K562 (cell line): ENCODE measurements at regions not wholly inside any gene's neighbourhood (a gene's known extent, or its start where the extent isn't known, plus 50 kb on each side); places are given as distances from the start of the nearest gene placed in this dataset.

Experiments
- ATAC-seq: fragments of 200-7000 bp; cut with Tn5 transposase; 3 replicates; pipeline ENCODE4 v1.9.1; 2020; ENCODE audit warnings: moderate library complexity
- BruUV-seq: library from RNA; stranded (reverse); fragments of 400-500 nt; replicated peaks from 2 replicates; lab custom pipeline; 2021; lab: Mats Ljungman, UMichigan
- CTCF ChIA-PET: fragments of 300-600 bp; formaldehyde crosslinking; extraction: SDS; loops from one replicate; lab custom pipeline; 2021; ENCODE audit warnings: low intra/inter-chr PET ratio; lab: Yijun Ruan, JAX
- POLR2A ChIA-PET: fragments of 300-600, 350-650 bp; sonication (Branson Sonifier 250); formaldehyde crosslinking; extraction: SDS; loops from one replicate; lab custom pipeline; 2021; ENCODE audit warnings: antibody characterized with exemption, inconsistent platforms; lab: Yijun Ruan, JAX
- DNase-seq, 4 experiments: peaks; one replicate each; pipeline versions ENCODE4 v3.0.0 to v3.0.0-alpha.2; 2011 to 2018; ENCODE audit warnings: low spot score in 3 of 4, mixed read lengths in 3 of 4; ENCODE audit errors: extremely low read depth in 1 of 4
- FAIRE-seq: peaks from 2 replicates; lab custom pipeline; 2011; peaks lifted over from hg19 to GRCh38; lab: Jason Lieb, UNC
- H2AFZ ChIP-seq: 2 replicates; pipeline ENCODE4 v1.6.0; 2011; ENCODE audit warnings: low read depth, low read length, control low read depth, inconsistent platforms
- H3K27ac ChIP-seq: fragments of 200-600 bp; 3 replicates; pipeline ENCODE4 v1.8.0; 2011; ENCODE audit warnings: low read depth, mild to moderate bottlenecking, control low read depth, inconsistent platforms, low read length, moderate library complexity, mixed read lengths; ENCODE audit errors: extremely low read depth
- H3K27me3 ChIP-seq, 2 experiments: fragments of 300-600 bp in 1 of 2; 2 replicates in 1 of 2; 3 replicates in 1 of 2; pipeline versions ENCODE4 v1.6.0 to v1.8.0; 2011; ENCODE audit warnings: inconsistent platforms in 2 of 2, low read length in 2 of 2, mild to moderate bottlenecking in 1 of 2, mixed read lengths in 1 of 2, moderate library complexity in 1 of 2; ENCODE audit not compliant: control insufficient read depth in 2 of 2, insufficient read depth in 2 of 2
- H3K36me3 ChIP-seq: fragments of 300-600 bp; 3 replicates; pipeline ENCODE4 v1.8.0; 2011; ENCODE audit warnings: mild to moderate bottlenecking, low read length, inconsistent platforms; ENCODE audit not compliant: control insufficient read depth, insufficient read depth
- H3K4me1 ChIP-seq, 2 experiments: fragments of 200-600 bp in 1 of 2; replicated peaks in 1 of 2; 2 replicates in 1 of 2; 3 replicates in 1 of 2; pipeline versions ENCODE4 v1.5.1 to v1.8.0; 2011; ENCODE audit warnings: inconsistent platforms in 2 of 2, low read length in 2 of 2, mild to moderate bottlenecking in 1 of 2, mixed read lengths in 1 of 2, moderate library complexity in 1 of 2; ENCODE audit not compliant: control insufficient read depth in 2 of 2, insufficient read depth in 2 of 2
- H3K4me2 ChIP-seq: 2 replicates; pipeline ENCODE4 v1.6.1; 2011; ENCODE audit warnings: low read length, control low read depth, inconsistent platforms, mixed read lengths; ENCODE audit not compliant: insufficient read depth
- H3K4me3 ChIP-seq: fragments of 200-600 bp; sonication (generic), shearing (Covaris generic); 2 replicates; pipeline ENCODE4 v1.5.1; 2016; ENCODE audit warnings: control low read depth, inconsistent platforms
- H3K79me2 ChIP-seq: fragments of 200-600 bp; 3 replicates; pipeline ENCODE4 v1.8.0; 2011; ENCODE audit warnings: low read length, inconsistent platforms; ENCODE audit not compliant: control insufficient read depth, insufficient read depth
- H3K9ac ChIP-seq, 2 experiments: 2 replicates each; pipeline versions ENCODE4 v1.6.0 to v1.6.1; 2011; ENCODE audit warnings: low read depth in 2 of 2, low read length in 2 of 2, control low read depth in 1 of 2, inconsistent platforms in 1 of 2, mild to moderate bottlenecking in 1 of 2, mixed read lengths in 1 of 2; ENCODE audit not compliant: insufficient read depth in 1 of 2
- H3K9me1 ChIP-seq: one replicate; pipeline ENCODE4 v1.6.0; 2011; ENCODE audit warnings: inconsistent platforms, mild to moderate bottlenecking, low read length, moderate library complexity; ENCODE audit not compliant: control insufficient read depth, insufficient read depth
- H3K9me3 ChIP-seq: replicated peaks from 2 replicates; pipeline ENCODE4 v1.5.1; 2011; ENCODE audit warnings: low read depth, low read length, inconsistent platforms; ENCODE audit not compliant: control insufficient read depth, insufficient read depth
- H4K20me1 ChIP-seq: replicated peaks from 2 replicates; pipeline ENCODE4 v1.6.1; 2011; ENCODE audit warnings: low read length, inconsistent platforms, mixed read lengths; ENCODE audit not compliant: control insufficient read depth, insufficient read depth
- BRD4 ChIP-seq: fragments of 200-600 bp; sonication (generic); IDR thresholded peaks from 2 replicates; pipeline ENCODE4 v1.6.1; 2017; ENCODE audit warnings: inconsistent platforms
- DIDO1 ChIP-seq: fragments of 450-650 bp; IDR thresholded peaks from 2 replicates; pipeline ENCODE4 v1.6.1; 2016; ENCODE audit warnings: low read depth, missing biosample characterization, missing genetic modification characterization
- GATAD2B ChIP-seq: fragments of 450-650 bp; IDR thresholded peaks from 2 replicates; pipeline ENCODE4 v1.6.1; 2017; ENCODE audit warnings: mild to moderate bottlenecking, borderline replicate concordance
- GTF2A2 ChIP-seq: IDR thresholded peaks from 2 replicates; pipeline ENCODE4 v1.6.1; 2016; ENCODE audit warnings: mild to moderate bottlenecking, missing genetic modification characterization, missing compliant biosample characterization
- HNRNPLL ChIP-seq: fragments of 200-400 bp; formaldehyde crosslinking; IDR thresholded peaks from 2 replicates; pipeline ENCODE4 v1.6.1; 2017; ENCODE audit warnings: low read length, low read depth, mild to moderate bottlenecking; ENCODE audit not compliant: poor library complexity, severe bottlenecking
- HSF4 ChIP-seq: fragments of 250-450 bp; sonication (Bioruptor Pico); IDR thresholded peaks from 2 replicates; pipeline ENCODE4 v2.1.2; 2022; ENCODE audit warnings: mild to moderate bottlenecking, moderate library complexity, borderline replicate concordance
- MTA3 ChIP-seq: fragments of 450-650 bp; formaldehyde crosslinking; IDR thresholded peaks from 2 replicates; pipeline ENCODE4 v1.6.1; 2017; ENCODE audit warnings: mild to moderate bottlenecking, borderline replicate concordance
- NR2F6 ChIP-seq: fragments of 450-650 bp; formaldehyde crosslinking; IDR thresholded peaks from 2 replicates; pipeline ENCODE4 v1.4.0; 2020; ENCODE audit warnings: mild to moderate bottlenecking
- PHTF2 ChIP-seq: fragments of 250-450 bp; sonication (Bioruptor Pico); IDR thresholded peaks from 2 replicates; pipeline ENCODE4 v1.5.0; 2021; ENCODE audit warnings: mild to moderate bottlenecking
- SMAD1 ChIP-seq: fragments of 150-350 bp; IDR thresholded peaks from 2 replicates; pipeline ENCODE4 v1.6.1; 2014; ENCODE audit warnings: low read length, low read depth; ENCODE audit not compliant: partially characterized antibody
- SREBF2 ChIP-seq: sonication (generic); formaldehyde crosslinking; IDR thresholded peaks from 2 replicates; pipeline ENCODE4 v1.4.0; 2020; ENCODE audit warnings: mild to moderate bottlenecking, missing genetic modification reagents
- SUPT5H ChIP-seq: fragments of 450-650 bp; IDR thresholded peaks from 2 replicates; pipeline ENCODE4 v1.6.1; 2016
- TFAM ChIP-seq: fragments of 250-450 bp; sonication (Bioruptor Pico); conservative IDR thresholded peaks from 2 replicates; pipeline ENCODE4 v1.5.0; 2021; ENCODE audit warnings: mild to moderate bottlenecking, moderate library complexity
- ZNF12 ChIP-seq: sonication (generic); formaldehyde crosslinking; IDR thresholded peaks from 2 replicates; pipeline ENCODE4 v1.4.0; 2020; ENCODE audit warnings: mild to moderate bottlenecking, missing genetic modification reagents
- ZNF23 ChIP-seq: fragments of 250-450 bp; sonication (Bioruptor Pico); IDR thresholded peaks from 2 replicates; pipeline ENCODE4 v1.4.0; 2020; ENCODE audit warnings: mild to moderate bottlenecking
- ZNF766 ChIP-seq: fragments of 200-800 bp; sonication (Bioruptor generic); conservative IDR thresholded peaks from 2 replicates; pipeline ENCODE4 v1.6.1; 2016; ENCODE audit warnings: missing genetic modification characterization, missing compliant biosample characterization
- ZSCAN29 ChIP-seq: fragments of 450-650 bp; IDR thresholded peaks from 2 replicates; pipeline ENCODE4 v1.6.1; 2017
- WGBS: fragments of 100-300 bp; shearing (Covaris generic); methylation state at CpG from one replicate; pipeline ENCODE4 v1.1.6; 2016; ENCODE audit warnings: low coverage, mixed read lengths; ENCODE audit not compliant: insufficient coverage; ENCODE audit errors: missing lambda C conversion rate; 5-methylcytosine and 5-hydroxymethylcytosine counted together
- in situ Hi-C: fragments of 300-500 bp; cut with MboI; formaldehyde crosslinking; loops from 4 replicates; pipeline ENCODE4 v1.15.0; 2018; ENCODE audit warnings: inconsistent platforms, mixed read lengths
- intact Hi-C: fragments of 100-400 bp; cut with micrococcal nuclease; formaldehyde crosslinking; loops from 2 replicates; pipeline ENCODE4 v1.14.2; 2022
- TF ChIP-seq, protein P1 (sequence below): fragments of 450-650 bp; IDR thresholded peaks from 2 replicates; pipeline ENCODE4 v1.6.1; 2016; ENCODE audit warnings: missing biosample characterization, missing genetic modification characterization

DNA sequence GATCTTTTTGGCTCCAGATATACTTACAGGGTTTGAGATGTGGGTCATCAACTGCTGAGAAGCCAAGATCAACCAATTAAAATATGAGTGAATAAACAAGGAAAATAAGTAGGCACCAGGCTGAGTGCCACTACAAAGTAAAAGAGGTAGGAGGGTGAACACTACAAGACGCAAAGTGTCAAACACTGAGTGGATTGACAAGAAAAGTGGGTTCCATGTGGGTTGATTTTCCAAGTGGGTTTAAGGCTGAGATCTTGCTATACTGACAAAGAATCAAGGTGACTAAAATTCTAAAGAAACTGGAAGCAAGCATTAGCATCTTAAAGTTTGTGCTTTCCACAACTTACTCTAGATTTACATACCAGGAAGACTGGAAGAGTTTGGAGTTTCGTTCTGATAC lies 160.4 kb upstream of the SPACA1 start:
- H3K4me2 ChIP-seq: no peak overlapping the region
- FAIRE-seq (no peak), DNase-seq (no peak), ATAC-seq (no peak)
- no peaks in the 10 kb centered on the region for H3K36me3 ChIP-seq
- no peaks in the 10 kb centered on the region for H3K4me1 ChIP-seq
- no peak overlapping the region for H2AFZ ChIP-seq
- H3K9me3 ChIP-seq: no peaks in the 10 kb centered on the region; the same call in 1 of the 2 replicates
- BruUV-seq: no TSS peak
- WGBS: 0% methylated on average over 2 of the region's 2 CpGs
- intact Hi-C loops (no loop called here), in situ Hi-C loops (no loop called here)
- no peak overlapping the region for H3K4me3 ChIP-seq
- H3K79me2 ChIP-seq: no peaks in the 10 kb centered on the region
- CTCF ChIA-PET: no interaction called here
- TF ChIP-seq DIDO1 (tag) (no peak), BRD4 (no peak)
- peaks cover 0 to 3% of the 10 kb centered on the region in 2 experiments; a peak in 1 of 5 replicates for H3K27me3 ChIP-seq
- POLR2A ChIA-PET: interaction anchor here (0.6 kb wide), 1 partner anchor 805 kb away, joined by 4 read pairs; no protein-coding TSS in a partner anchor
- H3K27ac ChIP-seq: no peak overlapping the region
- H4K20me1 ChIP-seq: no peaks in the 10 kb centered on the region
- no peak overlapping the region for H3K9ac ChIP-seq
- H3K9me1 ChIP-seq: no peaks in the 10 kb centered on the region

DNA sequence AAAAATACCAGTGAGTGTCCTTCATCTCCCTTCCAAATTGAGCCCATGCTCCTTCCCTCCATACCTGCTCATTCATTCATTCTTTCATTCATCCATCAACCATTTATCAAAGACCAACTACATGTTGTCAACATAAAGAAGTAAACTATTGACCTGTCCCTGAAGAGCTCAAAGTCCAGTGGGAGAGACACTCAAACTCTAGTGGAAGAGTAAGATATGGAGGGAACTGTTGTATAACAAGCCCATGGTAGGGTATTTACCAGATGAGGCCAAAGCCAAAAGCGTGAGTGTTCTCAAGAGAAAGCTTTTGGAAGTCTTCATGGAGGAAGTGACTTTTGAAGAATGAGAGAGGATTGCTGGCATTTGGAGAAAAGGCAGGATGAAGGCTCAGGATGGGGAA lies 163.4 kb upstream of the SPACA1 start:
- Histone ChIP-seq H3K36me3 (no peaks in the 10 kb centered on the region), H3K9ac (no peak overlapping the region), H3K27ac (no peak overlapping the region), H3K9me1 (no peaks in the 10 kb centered on the region), H3K9me3 (no peaks in the 10 kb centered on the region; the same call in 1 of the 2 replicates), H3K4me3 (no peak overlapping the region), H4K20me1 (no peaks in the 10 kb centered on the region), H3K4me2 (no peak overlapping the region), H3K4me1 (no peaks in the 10 kb centered on the region), H2AFZ (no peak overlapping the region), H3K79me2 (no peaks in the 10 kb centered on the region), H3K27me3 (peaks cover 0 to 3% of the 10 kb centered on the region in 2 experiments; a peak in 1 of 5 replicates)
- in situ Hi-C loops: no loop called here
- POLR2A ChIA-PET: interaction anchor here (0.6 kb wide), 1 partner anchor 476 kb away, joined by 3 read pairs; no protein-coding TSS in a partner anchor
- FAIRE-seq (no peak), DNase-seq (no peak), ATAC-seq (no peak)
- CTCF ChIA-PET: no interaction called here
- 0% methylated on average over 1 of the region's 1 CpG for WGBS
- TF ChIP-seq GTF2A2 (tag) (no peak), ZNF766 (CRISPR knock-in tag) (no peak), ZNF12 (CRISPR knock-in tag) (no peak), MTA3 (no peak), GATAD2B (no peak), HSF4 (no peak), ZNF23 (CRISPR knock-in tag) (no peak), SUPT5H (no peak), SMAD1 (no peak), SREBF2 (CRISPR knock-in tag) (no peak), TFAM (CRISPR knock-in tag) (no peak), ZSCAN29 (no peak), PHTF2 (CRISPR knock-in tag) (no peak), NR2F6 (CRISPR knock-in tag) (no peak), HNRNPLL (no peak)
- TF ChIP-seq, protein P1, sequence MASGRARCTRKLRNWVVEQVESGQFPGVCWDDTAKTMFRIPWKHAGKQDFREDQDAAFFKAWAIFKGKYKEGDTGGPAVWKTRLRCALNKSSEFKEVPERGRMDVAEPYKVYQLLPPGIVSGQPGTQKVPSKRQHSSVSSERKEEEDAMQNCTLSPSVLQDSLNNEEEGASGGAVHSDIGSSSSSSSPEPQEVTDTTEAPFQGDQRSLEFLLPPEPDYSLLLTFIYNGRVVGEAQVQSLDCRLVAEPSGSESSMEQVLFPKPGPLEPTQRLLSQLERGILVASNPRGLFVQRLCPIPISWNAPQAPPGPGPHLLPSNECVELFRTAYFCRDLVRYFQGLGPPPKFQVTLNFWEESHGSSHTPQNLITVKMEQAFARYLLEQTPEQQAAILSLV (tag): no peak
- BruUV-seq: no TSS peak
- intact Hi-C loops: no loop called here
